ENCODE measurements at regions not wholly inside any gene's neighbourhood (a gene's known extent, or its start where the extent isn't known, plus 50 kb on each side); places are given as distances from the start of the nearest gene placed in this dataset.
"Not testable (repeated sequence)": the region's sequence is repeated elsewhere in the genome, so short reads cannot be mapped to it uniquely, and the experiment has no call there.

- TF ChIP-seq EP300 (IDR thresholded peaks at IDR 0.05) (no peak), POLR2AphosphoS5 (IDR thresholded peaks at IDR 0.05) (no peak), POLR2A (IDR thresholded peaks at IDR 0.05; ENCODE audit: low read depth) (no peak), CTCF (IDR thresholded peaks at IDR 0.05) (no peak)
- DNase-seq (ENCODE audit: extremely low spot score) = no peak
- H3K9me3 ChIP-seq = no peaks in the 10 kb centered on the region
- no peaks in the 10 kb centered on the region for H3K27me3 ChIP-seq
- 50% methylated on average over 3 of the region's 3 CpGs for WGBS
- no peaks in the 10 kb centered on the region for H3K36me3 ChIP-seq
- H3K4me3 ChIP-seq = no peak overlapping the region
- no peak overlapping the region for H3K27ac ChIP-seq (replicated peaks in 1 of 4)
- H3K4me1 ChIP-seq = no peaks in the 10 kb centered on the region
- intact Hi-C loops (cut with DNase I) = no loop called here
Observed at GRCh38 chrX:131862321-131862720, 160.8 kb upstream of the STK26 start.

- H3K36me3 ChIP-seq = no peaks in the 10 kb centered on the region
- H3K27ac ChIP-seq (replicated peaks in 1 of 4) = no peak overlapping the region
- intact Hi-C loops (cut with DNase I) = no loop called here
- H3K4me3 ChIP-seq = no peak overlapping the region
- peaks cover 0 to 4% (median 0%) of the 10 kb centered on the region in 4 donors for H3K27me3 ChIP-seq
- no peak for TF ChIP-seq POLR2A (IDR thresholded peaks at IDR 0.05; ENCODE audit: low read depth)
- no peak for TF ChIP-seq EP300 (IDR thresholded peaks at IDR 0.05)
- no peak for TF ChIP-seq POLR2AphosphoS5 (IDR thresholded peaks at IDR 0.05)
- TF ChIP-seq CTCF (IDR thresholded peaks at IDR 0.05) = no peak
- no peaks in the 10 kb centered on the region for H3K4me1 ChIP-seq
- DNase-seq (ENCODE audit: extremely low spot score) = no peak
- no peaks in the 10 kb centered on the region for H3K9me3 ChIP-seq
Observed at GRCh38 chrX:131869182-131869581, 153.9 kb upstream of the STK26 start.

DNA sequence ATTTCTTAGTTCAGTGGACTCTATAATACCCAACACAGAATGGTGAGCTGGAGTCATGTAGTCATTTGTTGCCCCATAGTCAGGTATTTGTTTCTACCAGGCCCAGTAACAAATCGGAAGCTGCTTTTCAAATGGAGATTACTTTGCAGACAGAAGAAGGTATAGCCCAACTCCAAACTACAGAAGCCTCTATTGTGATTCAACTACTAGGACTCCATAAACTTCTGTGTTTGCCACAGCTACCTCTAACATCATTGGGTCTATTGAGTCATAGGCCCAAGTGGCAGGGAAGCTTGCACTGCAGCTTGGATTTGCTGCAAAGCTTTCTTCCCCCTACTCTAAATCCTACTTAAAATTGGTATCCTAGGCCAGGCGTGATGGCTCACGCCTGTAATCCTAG, 148.8 kb upstream of the STK26 start:
- Histone ChIP-seq H3K4me1 (no peaks in the 10 kb centered on the region), H3K4me3 (no peak overlapping the region), H3K9me3 (no peaks in the 10 kb centered on the region), H3K27me3 (peaks cover 0 to 3% (median 0%) of the 10 kb centered on the region in 4 donors), H3K36me3 (no peaks in the 10 kb centered on the region), H3K27ac (replicated peaks in 1 of 4) (no peak overlapping the region)
- TF ChIP-seq POLR2AphosphoS5 (IDR thresholded peaks at IDR 0.05) (no peak), POLR2A (IDR thresholded peaks at IDR 0.05; ENCODE audit: low read depth) (no peak), CTCF (IDR thresholded peaks at IDR 0.05) (no peak), EP300 (IDR thresholded peaks at IDR 0.05) (no peak)
- DNase-seq (ENCODE audit: extremely low spot score) = no peak
- 89% methylated on average over 1 of the region's 3 CpGs for WGBS
- intact Hi-C loops (cut with DNase I) = no loop called here

DNA sequence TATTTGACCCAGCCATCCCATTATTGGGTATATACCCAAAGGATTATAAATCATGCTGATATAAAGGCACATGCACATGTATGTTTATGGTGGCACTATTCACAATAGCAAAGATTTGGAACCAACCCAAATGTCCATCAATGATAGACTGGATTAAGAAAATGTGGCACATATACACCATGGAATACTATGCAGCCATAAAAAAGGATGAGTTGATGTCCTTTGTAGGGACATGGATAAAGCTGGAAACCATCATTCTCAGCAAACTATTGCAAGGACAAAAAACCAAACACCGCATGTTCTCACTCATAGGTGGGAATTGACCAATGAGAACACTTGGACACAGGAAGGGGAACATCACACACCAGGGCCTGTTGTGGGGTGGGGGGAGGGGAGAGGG, 147.3 kb upstream of the STK26 start:
- H3K4me3 ChIP-seq; H3K9me3 ChIP-seq; H3K4me1 ChIP-seq; DNase-seq (ENCODE audit: extremely low spot score); H3K36me3 ChIP-seq; H3K27me3 ChIP-seq; H3K27ac ChIP-seq (replicated peaks in 1 of 4); intact Hi-C loops (cut with DNase I): not testable (repeated sequence)
- WGBS = 80% methylated on average over 1 of the region's 1 CpG

DNA sequence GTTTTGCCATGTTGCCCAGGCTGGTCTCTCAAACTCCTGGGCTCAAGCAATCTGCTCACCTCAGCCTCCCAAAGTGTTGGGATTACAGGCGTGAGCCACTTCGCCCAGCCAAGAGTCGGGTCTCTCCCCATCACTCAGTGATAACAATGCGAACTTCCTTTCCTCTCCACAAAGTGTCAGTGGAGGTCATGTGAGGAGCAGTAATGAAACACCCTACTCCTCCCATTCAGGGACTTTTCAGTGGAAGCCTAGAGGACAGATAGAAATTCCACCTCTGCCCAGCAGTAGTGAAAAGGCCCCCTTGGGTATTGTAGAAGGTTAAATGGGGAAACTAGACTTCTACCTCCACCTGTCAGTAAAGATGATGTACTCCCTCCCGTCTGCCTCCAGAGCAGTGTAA, 141.9 kb upstream of the STK26 start:
- no peak for DNase-seq (ENCODE audit: extremely low spot score)
- peaks cover 0 to 9% (median 0%) of the 10 kb centered on the region in 4 donors for H3K9me3 ChIP-seq
- WGBS = 65% methylated on average over 5 of the region's 5 CpGs

DNA sequence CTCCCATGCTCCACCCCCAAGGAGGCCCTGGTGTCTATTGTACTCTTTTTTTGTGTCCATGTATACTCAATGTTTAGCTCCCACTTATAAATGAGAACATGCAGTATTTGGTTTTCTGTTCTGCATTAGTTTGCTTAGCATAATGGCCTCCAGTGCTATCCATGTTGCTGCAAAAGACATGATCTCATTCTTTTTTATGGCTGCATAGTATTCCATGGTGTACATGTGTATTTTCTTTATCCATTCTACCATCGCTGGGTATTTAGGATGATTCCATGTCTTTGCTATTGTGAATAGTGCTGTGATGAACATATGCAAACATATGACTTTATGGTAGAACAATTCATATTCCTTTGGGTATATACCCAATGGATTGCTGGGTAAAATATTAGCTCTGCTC, 138.1 kb upstream of the STK26 start:
- H3K9me3 ChIP-seq; H3K4me1 ChIP-seq; H3K27ac ChIP-seq (replicated peaks in 1 of 4); DNase-seq (ENCODE audit: extremely low spot score); H3K4me3 ChIP-seq; H3K36me3 ChIP-seq; intact Hi-C loops (cut with DNase I): not testable (repeated sequence)
- WGBS = 74% methylated on average over 1 of the region's 1 CpG
- peaks cover 0 to 12% (median 0%) of the 10 kb centered on the region in 4 donors for H3K27me3 ChIP-seq

More for the DNA sequence above, 141.9 kb upstream of the STK26 start:
- Histone ChIP-seq H3K27ac (replicated peaks in 1 of 4) (no peak overlapping the region), H3K4me1 (no peaks in the 10 kb centered on the region), H3K27me3 (peaks cover 0 to 18% (median 0%) of the 10 kb centered on the region in 4 donors), H3K36me3 (no peaks in the 10 kb centered on the region), H3K4me3 (no peak overlapping the region)
- intact Hi-C loops (cut with DNase I) = no loop called here
- TF ChIP-seq POLR2A (IDR thresholded peaks at IDR 0.05; ENCODE audit: low read depth) = no peak

DNA sequence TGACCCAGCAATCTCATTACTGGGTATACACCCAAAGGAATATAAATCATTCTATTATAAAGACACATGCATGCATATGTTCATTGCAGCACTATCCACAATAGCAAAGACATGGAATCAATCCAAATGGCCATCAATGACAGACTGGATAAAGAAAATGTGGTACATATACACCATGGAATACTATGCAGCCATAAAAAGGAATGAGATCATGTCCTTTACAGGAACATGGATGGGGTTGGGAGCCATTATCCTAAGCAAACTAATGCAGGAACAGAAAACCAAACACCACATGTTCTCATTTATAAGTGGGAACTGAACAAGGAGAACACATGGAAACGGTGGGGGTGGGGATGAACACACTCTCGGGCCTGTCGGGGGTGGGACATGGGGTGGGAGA, 129.2 kb upstream of the STK26 start:
- DNase-seq (ENCODE audit: extremely low spot score); H3K4me3 ChIP-seq; H3K36me3 ChIP-seq; H3K4me1 ChIP-seq; H3K27me3 ChIP-seq; intact Hi-C loops (cut with DNase I); H3K27ac ChIP-seq (replicated peaks in 1 of 4); H3K9me3 ChIP-seq: not testable (repeated sequence)
- WGBS = 75% methylated on average over 3 of the region's 3 CpGs
